ENCODE measurements at regions not wholly inside any gene's neighbourhood (a gene's known extent, or its start where the extent isn't known, plus 50 kb on each side); places are given as distances from the start of the nearest gene placed in this dataset.

- H3K4me1 ChIP-seq: no peaks in the 10 kb centered on the region
- no peak overlapping the region for H3K27ac ChIP-seq (replicated peaks)
- H3K9me3 ChIP-seq (replicated peaks): no peaks in the 10 kb centered on the region
- no peak for DNase-seq
- no peak for TF ChIP-seq CTCF (IDR thresholded peaks at IDR 0.05; ENCODE audit: borderline replicate concordance)
- intact Hi-C loops (cut with micrococcal nuclease): no loop called here
- no peaks in the 10 kb centered on the region for H3K27me3 ChIP-seq (ENCODE audit: low read depth)
- no peaks in the 10 kb centered on the region for H3K36me3 ChIP-seq
- H3K4me3 ChIP-seq: no peak overlapping the region
Observed at GRCh38 chr12:91675401-91675800, 470.2 kb downstream of the BTG1 start.

DNA sequence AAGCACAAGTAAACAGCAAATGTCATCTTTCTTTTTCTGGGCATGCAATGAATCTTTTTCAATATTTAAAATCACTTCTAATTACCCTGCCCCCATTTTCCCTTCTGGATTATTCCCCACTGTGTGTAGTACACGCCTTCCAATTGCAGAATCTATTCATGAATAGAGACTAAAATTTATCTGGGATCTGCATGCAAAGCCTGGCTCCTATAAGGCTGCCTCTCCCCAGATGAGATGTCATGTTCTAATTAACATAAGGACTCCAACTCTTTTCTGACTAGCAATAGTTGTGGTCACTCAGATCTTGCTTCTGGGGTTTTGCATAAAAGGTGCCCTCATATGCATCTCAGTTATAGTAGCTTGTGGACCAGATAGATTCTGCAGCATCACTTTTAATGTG, 473.5 kb downstream of the BTG1 start:
- no peaks in the 10 kb centered on the region for H3K4me1 ChIP-seq
- peaks cover 11% of the 10 kb centered on the region for H3K9me3 ChIP-seq (replicated peaks)
- no peak for TF ChIP-seq CTCF (IDR thresholded peaks at IDR 0.05; ENCODE audit: borderline replicate concordance)
- intact Hi-C loops (cut with micrococcal nuclease): no loop called here
- no peak overlapping the region for H3K27ac ChIP-seq (replicated peaks)
- no peaks in the 10 kb centered on the region for H3K36me3 ChIP-seq
- no peaks in the 10 kb centered on the region for H3K27me3 ChIP-seq (ENCODE audit: low read depth)
- no peak for DNase-seq
- no peak overlapping the region for H3K4me3 ChIP-seq

- Histone ChIP-seq H3K36me3 (no peaks in the 10 kb centered on the region), H3K9me3 (replicated peaks) (peaks cover 11% of the 10 kb centered on the region), H3K4me3 (no peak overlapping the region), H3K4me1 (peaks cover 3% of the 10 kb centered on the region), H3K27me3 (ENCODE audit: low read depth) (no peaks in the 10 kb centered on the region), H3K27ac (replicated peaks) (no peak overlapping the region)
- intact Hi-C loops (cut with micrococcal nuclease): no loop called here
- no peak for DNase-seq
- TF ChIP-seq CTCF (IDR thresholded peaks at IDR 0.05; ENCODE audit: borderline replicate concordance): no peak
Observed at GRCh38 chr12:91667694-91668093, 478.0 kb downstream of the BTG1 start.

GRCh38 chr12:91663744-91664143, 481.1 kb upstream of the DCN start:
- TF ChIP-seq CTCF (IDR thresholded peaks at IDR 0.05; ENCODE audit: borderline replicate concordance): no peak
- DNase-seq: no peak
- no peaks in the 10 kb centered on the region for H3K36me3 ChIP-seq
- intact Hi-C loops (cut with micrococcal nuclease): no loop called here
- H3K27me3 ChIP-seq (ENCODE audit: low read depth): no peaks in the 10 kb centered on the region
- H3K4me3 ChIP-seq: no peak overlapping the region
- H3K4me1 ChIP-seq: peaks cover 7% of the 10 kb centered on the region
- H3K9me3 ChIP-seq (replicated peaks): peaks cover under 1% of the 10 kb centered on the region
- no peak overlapping the region for H3K27ac ChIP-seq (replicated peaks)

DNA sequence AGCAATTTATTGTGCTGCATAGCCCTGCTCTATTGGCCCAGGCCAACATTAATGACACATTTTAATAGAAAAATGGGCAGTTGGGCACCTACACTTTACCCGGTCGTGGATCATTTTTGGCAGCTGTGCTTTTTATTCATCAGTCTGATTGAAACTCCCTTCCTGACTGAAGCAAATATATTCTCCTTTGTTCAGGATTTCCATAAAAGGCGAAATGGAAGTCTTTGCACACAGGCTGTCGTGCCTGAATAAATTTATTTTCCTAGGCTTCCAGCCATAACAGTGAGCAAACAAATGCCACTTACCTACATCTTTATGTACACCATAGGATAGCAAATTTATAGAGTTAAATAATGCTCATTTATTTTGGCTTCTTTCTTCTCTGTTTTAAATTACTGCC, 480.7 kb upstream of the DCN start:
- Histone ChIP-seq H3K27ac (replicated peaks) (no peak overlapping the region), H3K4me3 (no peak overlapping the region), H3K4me1 (peaks cover 7% of the 10 kb centered on the region), H3K9me3 (replicated peaks) (no peaks in the 10 kb centered on the region), H3K27me3 (ENCODE audit: low read depth) (no peaks in the 10 kb centered on the region), H3K36me3 (no peaks in the 10 kb centered on the region)
- TF ChIP-seq CTCF (IDR thresholded peaks at IDR 0.05; ENCODE audit: borderline replicate concordance): no peak
- intact Hi-C loops (cut with micrococcal nuclease): no loop called here
- DNase-seq: no peak

- DNase-seq: no peak
- H3K27ac ChIP-seq (replicated peaks): no peak overlapping the region
- H3K27me3 ChIP-seq (ENCODE audit: low read depth): no peaks in the 10 kb centered on the region
- no peaks in the 10 kb centered on the region for H3K9me3 ChIP-seq (replicated peaks)
- no peaks in the 10 kb centered on the region for H3K36me3 ChIP-seq
- H3K4me3 ChIP-seq: no peak overlapping the region
- no peak for TF ChIP-seq CTCF (IDR thresholded peaks at IDR 0.05; ENCODE audit: borderline replicate concordance)
- intact Hi-C loops (cut with micrococcal nuclease): no loop called here
- H3K4me1 ChIP-seq: peaks cover 7% of the 10 kb centered on the region
Observed at GRCh38 chr12:91662021-91662420, 479.4 kb upstream of the DCN start.

All from left ventricle myocardium inferior (tissue), 1 donor.